Neural progenitor cell (in vitro differentiated cells): ENCODE measurements at regions not wholly inside any gene's neighbourhood (a gene's known extent, or its start where the extent isn't known, plus 50 kb on each side); places are given as distances from the start of the nearest gene placed in this dataset.

Experiments
- CTCF ChIP-seq: fragments of 200-600 bp; sonication (generic); IDR thresholded peaks from 2 replicates; pipeline ENCODE4 v1.5.1; 2017; ENCODE audit warnings: antibody characterized with exemption, mild to moderate bottlenecking
- EZH2phosphoT487 ChIP-seq: fragments of 200-600 bp; sonication (generic); IDR thresholded peaks from 2 replicates; pipeline ENCODE4 v1.6.1; 2017; ENCODE audit warnings: antibody characterized with exemption

GRCh38 chr5:84816160-84816559 is 431.5 kb upstream of the EDIL3 start:
- TF ChIP-seq CTCF = no peak
- no peak for TF ChIP-seq EZH2phosphoT487
